MM.1S (cell line): ENCODE measurements at regions not wholly inside any gene's neighbourhood (a gene's known extent, or its start where the extent isn't known, plus 50 kb on each side); places are given as distances from the start of the nearest gene placed in this dataset.
"Not testable (repeated sequence)": the region's sequence is repeated elsewhere in the genome, so short reads cannot be mapped to it uniquely, and the experiment has no call there.

Experiments
- DNase-seq: peaks from one replicate; pipeline ENCODE4 v3.0.0-alpha.2; 2015
- H2AFZ ChIP-seq: fragments of 300-600 bp; sonication (generic); 2 replicates; pipeline ENCODE4 v1.6.0; 2016; ENCODE audit warnings: antibody characterized with exemption, low read length
- H3F3A ChIP-seq: fragments of 300-600 bp; sonication (generic); 2 replicates; pipeline ENCODE4 v1.6.1; 2016; ENCODE audit warnings: mild to moderate bottlenecking, antibody characterized with exemption, low read length, moderate library complexity, mixed read lengths; ENCODE audit not compliant: insufficient read depth
- H3K27ac ChIP-seq: fragments of 300-600 bp; sonication (generic); 2 replicates; pipeline ENCODE4 v1.5.1; 2016; ENCODE audit warnings: mild to moderate bottlenecking, low read length
- H3K27me3 ChIP-seq: fragments of 300-600 bp; sonication (generic); replicated peaks from 2 replicates; pipeline ENCODE4 v1.6.0; 2016; ENCODE audit warnings: low read length; ENCODE audit not compliant: insufficient read depth
- H3K36me3 ChIP-seq: fragments of 300-600 bp; sonication (generic); replicated peaks from 2 replicates; pipeline ENCODE4 v1.6.1; 2016; ENCODE audit warnings: mild to moderate bottlenecking, low read length, mixed read lengths; ENCODE audit not compliant: insufficient read depth
- H3K4me1 ChIP-seq: fragments of 300-600 bp; sonication (generic); 2 replicates; pipeline ENCODE4 v1.6.1; 2016; ENCODE audit warnings: low read length, mixed read lengths
- H3K4me2 ChIP-seq: fragments of 300-600 bp; sonication (generic); 2 replicates; pipeline ENCODE4 v1.6.0; 2016; ENCODE audit warnings: low read depth, low read length
- H3K4me3 ChIP-seq: fragments of 300-600 bp; sonication (generic); 2 replicates; pipeline ENCODE4 v1.5.1; 2016; ENCODE audit warnings: low read length, mixed read lengths
- H3K79me2 ChIP-seq: fragments of 300-600 bp; sonication (generic); 2 replicates; pipeline ENCODE4 v1.6.1; 2016; ENCODE audit warnings: mixed run types, low read length, mixed read lengths
- H3K9ac ChIP-seq: fragments of 300-600 bp; sonication (generic); 2 replicates; pipeline ENCODE4 v1.6.1; 2016; ENCODE audit warnings: low read length, mixed read lengths
- H3K9me2 ChIP-seq: fragments of 300-600 bp; sonication (generic); replicated peaks from 2 replicates; pipeline ENCODE4 v1.6.1; 2016; ENCODE audit warnings: mild to moderate bottlenecking, low read length, mixed read lengths; ENCODE audit not compliant: insufficient read depth
- H3K9me3 ChIP-seq: fragments of 300-600 bp; sonication (generic); replicated peaks from 2 replicates; pipeline ENCODE4 v1.6.1; 2016; ENCODE audit warnings: mild to moderate bottlenecking, low read length, mixed read lengths; ENCODE audit not compliant: insufficient read depth
- H4K20me1 ChIP-seq: fragments of 300-600 bp; sonication (generic); 2 replicates; pipeline ENCODE4 v1.6.1; 2016; ENCODE audit warnings: mild to moderate bottlenecking, low read length, moderate library complexity, mixed read lengths; ENCODE audit not compliant: insufficient read depth
- CTCF ChIP-seq: fragments of 300-600 bp; sonication (generic); IDR thresholded peaks from 2 replicates; pipeline ENCODE4 v1.5.1; 2016; ENCODE audit warnings: antibody characterized with exemption, low read length, mixed read lengths
- EZH2 ChIP-seq: fragments of 300-600 bp; sonication (generic); optimal IDR thresholded peaks from 2 replicates; pipeline ENCODE3; 2017; ENCODE audit warnings: low read depth, mild to moderate bottlenecking, antibody characterized with exemption, low read length, mixed read lengths
- EZH2phosphoT487 ChIP-seq: fragments of 300-600 bp; sonication (generic); IDR thresholded peaks from 2 replicates; pipeline ENCODE4 v1.6.1; 2018; ENCODE audit warnings: antibody characterized with exemption, low read length

GRCh38 chr7:119640861-119641260, 632.1 kb upstream of the KCND2 start:
- Histone ChIP-seq H3K36me3 (no peaks in the 10 kb centered on the region), H3K27me3 (no peaks in the 10 kb centered on the region), H3K79me2 (no peaks in the 10 kb centered on the region), H4K20me1 (no peaks in the 10 kb centered on the region), H3K9me3 (no peaks in the 10 kb centered on the region), H3F3A (no peaks in the 10 kb centered on the region), H3K4me3 (no peak overlapping the region), H3K4me1 (no peaks in the 10 kb centered on the region), H3K4me2 (no peak overlapping the region), H2AFZ (no peak overlapping the region), H3K9me2 (no peaks in the 10 kb centered on the region), H3K27ac (no peak overlapping the region), H3K9ac (no peak overlapping the region)
- TF ChIP-seq EZH2phosphoT487 (no peak), EZH2 (no peak), CTCF (no peak)
- no peak for DNase-seq

- H3F3A ChIP-seq: no peaks in the 10 kb centered on the region
- TF ChIP-seq CTCF: no peak
- TF ChIP-seq EZH2phosphoT487: no peak
- no peak for TF ChIP-seq EZH2
- H2AFZ ChIP-seq: no peak overlapping the region
- no peaks in the 10 kb centered on the region for H4K20me1 ChIP-seq
- no peak overlapping the region for H3K27ac ChIP-seq
- no peak overlapping the region for H3K4me3 ChIP-seq
- no peaks in the 10 kb centered on the region for H3K27me3 ChIP-seq
- H3K36me3 ChIP-seq: no peaks in the 10 kb centered on the region
- H3K4me1 ChIP-seq: no peaks in the 10 kb centered on the region
- H3K4me2 ChIP-seq: no peak overlapping the region
- H3K9me2 ChIP-seq: no peaks in the 10 kb centered on the region
- no peaks in the 10 kb centered on the region for H3K79me2 ChIP-seq
- DNase-seq: no peak
- H3K9me3 ChIP-seq: no peaks in the 10 kb centered on the region
- H3K9ac ChIP-seq: no peak overlapping the region
Measured at GRCh38 chr7:119643558-119643957, 629.4 kb upstream of the KCND2 start.

GRCh38 chr7:119647286-119647685, 625.7 kb upstream of the KCND2 start:
- Histone ChIP-seq H3K4me2 (no peak overlapping the region), H3K9ac (no peak overlapping the region), H3K4me1 (no peaks in the 10 kb centered on the region), H3K27me3 (no peaks in the 10 kb centered on the region), H3K36me3 (no peaks in the 10 kb centered on the region), H3K27ac (no peak overlapping the region), H2AFZ (no peak overlapping the region), H3F3A (no peaks in the 10 kb centered on the region), H3K9me2 (no peaks in the 10 kb centered on the region), H3K4me3 (no peak overlapping the region), H3K79me2 (no peaks in the 10 kb centered on the region), H3K9me3 (no peaks in the 10 kb centered on the region), H4K20me1 (no peaks in the 10 kb centered on the region)
- no peak for DNase-seq
- TF ChIP-seq EZH2phosphoT487: no peak
- no peak for TF ChIP-seq EZH2
- no peak for TF ChIP-seq CTCF

- H3K9me3 ChIP-seq, DNase-seq, H3K4me3 ChIP-seq, H3K4me1 ChIP-seq, H3K79me2 ChIP-seq, H3K27me3 ChIP-seq, H3K9me2 ChIP-seq, H4K20me1 ChIP-seq, H3K27ac ChIP-seq, H3K4me2 ChIP-seq, H2AFZ ChIP-seq, H3K9ac ChIP-seq, H3K36me3 ChIP-seq, H3F3A ChIP-seq: not testable (repeated sequence)
Measured at GRCh38 chr7:119648752-119649151, 624.2 kb upstream of the KCND2 start.
